Stomach smooth muscle (tissue), 2 donors: ENCODE measurements at regions not wholly inside any gene's neighbourhood (a gene's known extent, or its start where the extent isn't known, plus 50 kb on each side); places are given as distances from the start of the nearest gene placed in this dataset.
A peak's percentile ranks its signal among the peaks of the same experiment; 100 is the strongest.
"Not testable (repeated sequence)": the region's sequence is repeated elsewhere in the genome, so short reads cannot be mapped to it uniquely, and the experiment has no call there.

Source experiments
- H3K27ac ChIP-seq: one replicate; pipeline ENCODE4 v1.7.0; 2013; ENCODE audit warnings: mild to moderate bottlenecking, low read length, inconsistent platforms
- H3K27me3 ChIP-seq, 2 donors: one replicate each; pipeline ENCODE4 v1.7.0; 2013; ENCODE audit warnings: low read length in 2 of 2; ENCODE audit not compliant: insufficient read depth in 2 of 2, control insufficient read depth in 1 of 2
- H3K36me3 ChIP-seq, 2 donors: one replicate each; pipeline ENCODE4 v1.7.0; 2013; ENCODE audit warnings: low read length in 2 of 2; ENCODE audit not compliant: control insufficient read depth in 2 of 2, insufficient read depth in 2 of 2
- H3K4me1 ChIP-seq: one replicate; pipeline ENCODE4 v1.7.0; 2013; ENCODE audit warnings: low read length; ENCODE audit not compliant: control insufficient read depth, insufficient read depth
- H3K4me3 ChIP-seq, 2 donors: one replicate each; pipeline ENCODE4 v1.7.0; 2013; ENCODE audit warnings: low read length in 2 of 2
- H3K9ac ChIP-seq, 2 donors: one replicate each; pipeline ENCODE4 v1.7.0; 2013; ENCODE audit warnings: low read length in 2 of 2, mild to moderate bottlenecking in 1 of 2
- H3K9me3 ChIP-seq, 2 donors: one replicate each; pipeline ENCODE4 v1.7.0; 2013; ENCODE audit warnings: low read length in 2 of 2; ENCODE audit not compliant: control insufficient read depth in 2 of 2
- donor health status: healthy.
- donor health status: Pancreatic carcinoma.

GRCh38 chr4:9604031-9604892 lies 160.0 kb downstream of the DEFB131A start:
- not testable (repeated sequence) for H3K36me3 ChIP-seq, H3K27me3 ChIP-seq, H3K9me3 ChIP-seq, H3K27ac ChIP-seq, H3K4me1 ChIP-seq
- Histone ChIP-seq H3K4me3 (peak overlapping the region; percentile 56 to 64), H3K9ac (peak overlapping the region in 1 of 2 donors; percentile 29)

- H3K9ac ChIP-seq, H3K4me1 ChIP-seq, H3K27ac ChIP-seq, H3K36me3 ChIP-seq, H3K9me3 ChIP-seq, H3K27me3 ChIP-seq: not testable (repeated sequence)
- peak overlapping the region in 1 of 2 donors; percentile 64 for H3K4me3 ChIP-seq
Measured at GRCh38 chr4:9604893-9605190, 160.6 kb downstream of the DEFB131A start.

- Histone ChIP-seq H3K4me1 (no peaks in the 10 kb centered on the region), H3K9me3 (no peaks in the 10 kb centered on the region), H3K36me3 (no peaks in the 10 kb centered on the region), H3K27me3 (no peaks in the 10 kb centered on the region), H3K9ac (no peak overlapping the region), H3K27ac (no peak overlapping the region), H3K4me3 (no peak overlapping the region)
Measured at GRCh38 chr4:9608300-9608699, 164.1 kb downstream of the DEFB131A start.

GRCh38 chr4:9610321-9610720 lies 166.1 kb downstream of the DEFB131A start:
- not testable (repeated sequence) for H3K9ac ChIP-seq, H3K27ac ChIP-seq, H3K27me3 ChIP-seq, H3K9me3 ChIP-seq, H3K4me3 ChIP-seq, H3K36me3 ChIP-seq, H3K4me1 ChIP-seq

GRCh38 chr4:9611101-9611500 lies 166.9 kb downstream of the DEFB131A start:
- Histone ChIP-seq H3K4me3 (no peak overlapping the region), H3K27me3 (no peaks in the 10 kb centered on the region), H3K9ac (no peak overlapping the region), H3K36me3 (no peaks in the 10 kb centered on the region), H3K9me3 (no peaks in the 10 kb centered on the region), H3K4me1 (no peaks in the 10 kb centered on the region), H3K27ac (no peak overlapping the region)

- H3K9me3 ChIP-seq, H3K4me1 ChIP-seq, H3K27ac ChIP-seq, H3K36me3 ChIP-seq, H3K27me3 ChIP-seq, H3K4me3 ChIP-seq, H3K9ac ChIP-seq: not testable (repeated sequence)
Measured at GRCh38 chr4:9636411-9636810, 145.0 kb upstream of the DRD5 start.

GRCh38 chr4:9659678-9660077 lies 121.8 kb upstream of the DRD5 start:
- not testable (repeated sequence) for H3K4me1 ChIP-seq, H3K4me3 ChIP-seq, H3K9ac ChIP-seq, H3K9me3 ChIP-seq, H3K36me3 ChIP-seq, H3K27ac ChIP-seq, H3K27me3 ChIP-seq

GRCh38 chr4:9660955-9661354 lies 120.5 kb upstream of the DRD5 start:
- H3K4me3 ChIP-seq, H3K27ac ChIP-seq, H3K27me3 ChIP-seq, H3K9ac ChIP-seq, H3K36me3 ChIP-seq, H3K9me3 ChIP-seq, H3K4me1 ChIP-seq: not testable (repeated sequence)

GRCh38 chr4:9670725-9671124 lies 110.7 kb upstream of the DRD5 start:
- not testable (repeated sequence) for H3K4me3 ChIP-seq, H3K9me3 ChIP-seq, H3K36me3 ChIP-seq, H3K27ac ChIP-seq, H3K27me3 ChIP-seq, H3K4me1 ChIP-seq, H3K9ac ChIP-seq

GRCh38 chr4:9677357-9677756 lies 104.1 kb upstream of the DRD5 start:
- H3K9ac ChIP-seq, H3K4me1 ChIP-seq, H3K9me3 ChIP-seq, H3K4me3 ChIP-seq, H3K27ac ChIP-seq, H3K27me3 ChIP-seq, H3K36me3 ChIP-seq: not testable (repeated sequence)

GRCh38 chr4:9679704-9680478 lies 101.5 kb upstream of the DRD5 start:
- Histone ChIP-seq H3K36me3 (no peaks in the 10 kb centered on the region), H3K4me1 (no peaks in the 10 kb centered on the region), H3K9ac (no peak overlapping the region), H3K27ac (no peak overlapping the region), H3K9me3 (no peaks in the 10 kb centered on the region), H3K4me3 (no peak overlapping the region), H3K27me3 (no peaks in the 10 kb centered on the region)
